ENCODE measurements at regions not wholly inside any gene's neighbourhood (a gene's known extent, or its start where the extent isn't known, plus 50 kb on each side); places are given as distances from the start of the nearest gene placed in this dataset.

DNA sequence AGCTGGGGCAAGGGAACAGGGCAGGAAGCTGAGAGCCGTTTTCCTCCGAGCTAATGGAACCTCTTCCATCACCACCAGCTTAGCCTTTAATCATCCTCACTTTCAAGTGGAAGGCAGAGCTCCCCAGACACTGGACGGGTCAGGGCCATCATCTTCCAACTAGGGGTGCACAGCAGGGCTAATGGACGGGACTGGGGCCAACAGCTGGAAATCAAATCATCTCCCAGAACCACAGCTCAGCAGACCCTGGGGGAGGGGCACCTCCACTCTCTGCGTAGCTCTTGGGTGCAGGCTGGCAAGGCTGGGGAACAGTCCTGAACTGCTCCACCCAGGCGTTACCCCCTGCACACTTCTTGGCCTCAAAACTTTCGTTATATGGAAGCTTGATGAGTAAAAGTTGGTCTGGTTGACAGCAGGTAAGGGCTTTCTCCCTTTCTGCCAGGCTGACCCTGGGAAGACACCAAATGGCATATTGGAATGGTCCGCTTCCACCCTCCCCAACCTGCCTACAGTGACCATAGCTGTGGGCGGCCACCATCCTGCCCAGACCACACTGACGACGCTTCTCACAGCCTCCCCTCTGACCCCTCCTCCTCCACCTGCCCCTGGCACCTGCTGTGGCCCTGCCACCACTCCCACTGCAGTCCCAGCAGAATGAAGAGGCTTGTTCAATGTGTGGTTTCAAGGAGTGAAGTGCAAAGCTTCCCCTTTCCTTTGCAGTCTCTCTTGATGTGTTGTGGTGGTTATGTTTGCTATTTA lies 51.7 kb upstream of the RET start:
- no peak for DNase-seq

DNA sequence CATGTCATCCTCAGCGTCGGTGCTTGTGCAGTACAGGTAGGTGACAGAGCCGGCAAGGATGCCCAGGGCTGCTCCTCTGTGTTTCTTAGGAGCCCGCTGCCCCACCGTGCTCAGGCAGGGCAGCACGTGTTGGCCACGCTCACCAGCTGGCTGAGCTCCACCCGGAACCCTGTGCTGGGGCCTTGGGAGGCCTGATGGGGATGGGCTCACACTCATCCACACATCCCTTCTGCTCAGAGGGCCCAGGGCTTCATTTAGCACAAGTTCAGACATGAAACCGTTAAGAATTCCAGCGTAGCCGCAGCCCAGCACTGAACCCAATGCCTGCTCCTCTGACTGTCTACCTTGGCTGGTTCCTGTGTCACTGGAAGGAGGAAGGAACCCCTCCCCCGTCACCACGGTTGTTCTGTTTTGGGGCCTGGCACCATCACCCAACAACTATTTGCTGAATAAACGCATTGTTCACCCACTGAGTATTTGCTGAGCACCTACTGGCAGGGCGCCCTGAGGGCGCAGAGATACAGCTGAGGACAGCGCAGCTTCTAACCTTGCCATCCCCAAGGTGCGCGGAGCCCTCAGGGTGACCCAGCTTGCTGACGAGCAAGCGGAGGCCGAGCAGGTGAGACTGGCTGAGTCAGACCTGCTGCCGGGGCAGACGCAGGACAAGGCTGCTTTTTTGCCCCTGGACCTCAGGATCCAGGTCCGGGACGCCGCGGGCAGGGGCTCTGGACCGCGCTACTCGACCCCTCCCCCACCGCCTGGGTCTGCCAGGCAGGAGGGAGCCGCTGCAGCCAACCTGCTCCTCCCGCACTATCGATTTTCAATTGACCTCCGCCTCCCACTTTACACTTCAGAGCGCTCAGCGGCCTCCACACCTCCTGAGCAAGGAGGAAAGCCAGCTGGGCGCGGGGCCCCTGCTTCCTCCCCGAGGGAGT lies 50.6 kb upstream of the RET start:
- no peak for DNase-seq
